Activated T-helper 1 cell treated with anti-CD3 and anti-CD28 coated beads, Interleukin-2, amount 50 U/mL, for 16 hours (primary cell): ENCODE measurements at regions not wholly inside any gene's neighbourhood (a gene's known extent, or its start where the extent isn't known, plus 50 kb on each side); places are given as distances from the start of the nearest gene placed in this dataset.
"Not testable (repeated sequence)": the region's sequence is repeated elsewhere in the genome, so short reads cannot be mapped to it uniquely, and the experiment has no call there.

Experiments
- DNase-seq, 2 donors: peaks; one replicate each; pipeline ENCODE4 v3.0.0-alpha.2; 2020; ENCODE audit warnings: low read depth in 1 of 2, low spot score in 1 of 2

DNA sequence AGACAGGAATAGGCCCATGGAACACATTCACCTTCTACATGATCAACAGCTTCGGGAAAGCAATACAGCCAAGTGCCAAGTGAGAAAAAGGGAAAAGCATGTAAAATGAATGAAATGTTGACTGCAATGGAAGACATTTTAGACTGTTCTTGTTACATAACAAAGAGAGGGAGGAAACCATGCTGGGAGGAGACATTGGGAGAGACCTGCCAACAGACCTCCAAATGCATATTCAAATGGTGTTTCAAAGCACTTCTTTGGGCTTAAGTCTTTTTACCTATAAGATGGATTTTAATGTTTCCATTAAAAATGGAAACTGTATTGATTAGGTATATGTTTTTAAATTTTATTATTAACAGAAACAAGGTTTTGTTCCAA, 350.0 kb upstream of the THBS1 start:
- no peak for DNase-seq

GRCh38 chr15:39232512-39232911, 348.4 kb upstream of the THBS1 start:
- DNase-seq: no peak

DNA sequence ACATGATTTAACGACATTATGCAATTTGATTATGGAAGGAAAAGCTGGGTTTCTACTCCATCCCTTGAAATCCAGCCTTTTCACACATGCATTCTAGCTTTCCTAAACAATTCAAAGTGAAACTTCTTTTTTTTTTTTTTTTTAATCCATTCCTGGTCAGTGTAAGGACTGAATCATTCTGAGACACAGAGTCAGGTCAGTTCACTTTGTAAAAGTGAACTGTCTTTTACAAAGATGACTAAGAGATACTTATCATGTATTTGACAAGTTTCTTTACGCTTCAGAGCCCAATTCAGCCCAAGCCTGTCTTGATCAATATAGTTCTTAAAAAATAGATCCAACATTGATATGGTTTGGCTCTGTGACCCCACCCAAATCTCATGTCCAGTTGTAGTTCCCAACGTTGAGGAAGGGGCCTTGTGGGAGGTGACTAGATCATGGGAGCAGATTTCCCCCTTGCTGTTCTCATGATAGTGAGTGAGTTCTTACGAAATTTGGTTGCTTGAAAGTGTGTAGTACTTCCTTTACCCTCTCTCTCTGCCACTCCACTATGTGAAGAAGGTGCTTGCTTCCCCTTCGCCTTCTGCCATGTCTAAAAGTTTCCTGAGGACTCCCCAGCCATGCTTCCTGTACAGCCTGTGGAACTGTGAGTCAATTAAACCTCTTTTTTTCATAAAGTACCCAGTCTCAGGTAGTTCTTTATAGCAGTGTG, 345.6 kb upstream of the THBS1 start:
- no peak for DNase-seq

DNA sequence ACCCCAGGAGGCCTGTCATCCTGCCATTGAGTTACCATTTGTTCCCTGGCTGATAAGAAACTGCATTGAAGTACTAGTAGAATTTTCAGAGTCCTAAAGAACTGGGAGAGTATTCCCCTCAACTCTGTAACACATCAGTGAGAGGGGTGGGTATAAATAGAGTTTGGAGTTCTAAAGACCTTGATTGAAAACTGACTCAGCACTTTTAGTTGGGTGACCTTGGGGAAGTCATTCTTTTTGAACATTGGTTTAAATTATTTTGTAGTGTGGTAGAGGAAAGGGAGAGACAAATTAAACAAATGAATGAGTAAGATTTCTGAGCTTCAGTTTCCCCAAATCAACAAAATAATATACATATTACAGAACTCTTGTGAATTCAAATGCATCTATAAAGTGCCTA, 344.5 kb upstream of the THBS1 start:
- DNase-seq: no peak

DNA sequence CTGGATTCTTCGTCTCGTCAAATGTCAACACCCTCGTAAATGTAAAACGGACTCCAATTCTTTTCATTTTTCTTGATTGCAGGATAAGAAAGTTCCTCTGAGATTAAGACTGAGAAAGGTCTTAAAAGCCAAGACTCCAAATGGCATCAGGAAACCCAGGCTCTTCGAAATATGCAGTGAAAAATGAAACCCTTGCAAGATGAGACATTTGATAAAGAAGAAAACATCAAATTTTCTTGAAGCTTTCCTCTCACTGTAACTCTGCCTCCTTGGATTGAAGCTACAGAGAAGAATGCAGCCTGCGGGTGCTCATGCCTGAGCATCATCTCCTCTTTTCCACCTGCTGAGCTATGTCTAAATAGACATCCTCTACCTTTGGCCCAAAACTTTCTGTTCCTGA, 342.4 kb upstream of the THBS1 start:
- DNase-seq: no peak

DNA sequence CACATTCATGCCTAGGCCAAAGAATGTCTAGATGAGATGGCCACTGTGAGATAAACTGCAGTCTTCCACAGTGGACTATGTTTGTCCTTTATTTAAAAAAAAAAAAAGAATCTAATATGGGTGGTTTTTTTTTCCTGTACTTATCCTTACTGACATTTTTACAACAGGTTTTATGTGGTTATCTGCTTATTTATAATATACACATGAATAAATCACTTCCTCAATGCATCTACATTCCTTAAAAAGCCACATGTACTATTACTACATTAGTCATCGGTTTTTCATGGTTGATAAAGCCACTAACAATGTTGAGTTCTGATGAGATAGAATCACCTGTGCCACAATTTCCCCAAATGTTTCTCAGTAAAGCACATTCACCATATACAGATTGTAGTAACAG, 341.3 kb upstream of the THBS1 start:
- no peak for DNase-seq

GRCh38 chr15:39242345-39242744, 338.5 kb upstream of the THBS1 start:
- DNase-seq: no peak

DNA sequence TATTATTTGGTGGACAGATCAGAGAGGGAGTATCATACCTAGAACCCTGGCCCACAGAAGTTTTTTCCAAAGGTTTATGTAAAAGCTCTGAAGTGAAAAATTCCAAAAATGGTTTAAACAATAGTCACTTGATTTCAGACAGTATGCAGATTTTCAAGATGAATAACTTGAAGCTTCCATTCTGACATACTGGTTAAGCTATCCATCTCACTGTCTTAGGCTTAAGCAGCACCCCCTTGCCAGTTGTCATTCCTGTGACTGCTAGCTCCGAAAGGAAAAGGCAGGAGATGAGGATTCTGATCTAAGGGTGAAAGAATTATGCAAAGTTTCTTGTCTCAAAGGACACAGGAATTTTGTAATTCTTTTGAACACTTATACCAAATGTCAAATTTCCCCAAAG, 337.5 kb upstream of the THBS1 start:
- DNase-seq: no peak

DNA sequence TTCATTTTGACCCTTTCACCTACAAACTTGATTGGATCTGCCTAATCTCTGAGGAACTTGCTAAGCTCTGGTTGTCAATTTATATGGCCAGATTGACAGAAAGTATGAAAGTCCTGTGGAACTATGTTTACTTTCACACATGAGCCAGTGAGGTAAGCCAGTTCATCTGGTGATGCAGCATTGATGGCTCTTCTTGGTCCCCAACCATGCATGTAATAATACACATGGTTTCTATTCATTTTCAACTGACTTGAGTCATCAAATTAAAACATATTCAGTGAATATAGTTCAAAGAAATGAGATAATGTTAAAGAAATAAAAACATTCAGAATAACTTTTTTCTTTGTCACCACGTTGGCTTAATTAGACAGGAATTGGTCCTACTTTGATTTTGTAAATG, 336.1 kb upstream of the THBS1 start:
- no peak for DNase-seq

GRCh38 chr15:39246523-39246922, 334.4 kb upstream of the THBS1 start:
- DNase-seq: no peak

DNA sequence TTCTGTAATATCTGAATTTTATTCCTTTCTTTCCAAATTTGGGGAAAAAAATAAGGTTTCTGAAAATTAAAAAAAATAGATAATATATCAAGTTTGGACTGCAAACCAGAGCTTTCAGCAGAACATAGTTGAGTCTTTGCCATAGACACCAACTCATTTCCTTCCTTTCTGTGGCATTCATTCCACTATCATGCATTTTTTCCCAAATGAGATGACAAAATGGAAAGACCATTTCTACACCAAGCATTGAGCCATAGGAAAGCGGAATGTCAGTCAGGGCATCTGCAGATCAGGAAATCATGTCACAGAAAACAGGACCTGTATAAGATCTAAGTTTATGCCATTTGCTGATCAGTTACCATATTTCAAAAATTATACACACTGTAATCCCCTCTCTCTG, 333.3 kb upstream of the THBS1 start:
- DNase-seq: no peak

- no peak for DNase-seq
Measured at GRCh38 chr15:39248204-39248603, 332.7 kb upstream of the THBS1 start.

DNA sequence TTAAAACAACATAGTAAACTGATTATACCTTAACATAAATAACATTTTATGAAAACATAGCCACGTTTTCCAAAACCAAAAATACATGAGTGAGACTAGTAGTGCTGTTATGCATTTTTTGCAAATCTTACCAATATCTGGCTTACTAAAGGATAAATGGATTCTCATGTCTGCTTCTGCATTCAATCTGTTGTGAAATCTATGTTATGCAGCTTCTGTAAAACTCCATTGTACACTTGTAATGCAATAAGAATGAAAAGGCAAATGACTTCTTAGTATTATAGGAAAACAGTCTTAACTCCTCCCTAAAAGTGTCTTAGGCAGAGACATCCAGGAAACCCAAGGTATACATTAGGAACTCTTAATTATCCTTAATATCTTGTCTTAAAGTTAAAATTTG, 330.9 kb upstream of the THBS1 start:
- DNase-seq: no peak

- DNase-seq: no peak
Measured at GRCh38 chr15:39250460-39251186, 330.3 kb upstream of the THBS1 start.

GRCh38 chr15:39251413-39252133, 329.3 kb upstream of the THBS1 start:
- DNase-seq: no peak

DNA sequence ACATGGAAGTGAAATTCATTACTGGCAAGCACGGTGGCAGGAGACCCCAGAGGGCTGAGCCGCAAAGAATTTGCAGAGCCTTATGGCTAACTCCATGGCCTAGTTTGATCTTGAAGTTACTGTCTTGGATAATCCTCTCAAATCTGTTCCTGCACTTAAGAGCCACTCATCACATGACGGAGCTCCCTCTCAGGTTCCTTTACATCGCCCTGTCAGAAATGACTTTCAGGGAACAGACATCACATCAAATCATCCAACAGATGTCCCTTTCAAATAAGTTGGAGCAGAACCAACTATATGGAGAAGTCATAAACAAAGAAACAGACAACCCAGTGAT, 328.8 kb upstream of the THBS1 start:
- no peak for DNase-seq

- DNase-seq: no peak
Measured at GRCh38 chr15:39253552-39253951, 327.3 kb upstream of the THBS1 start.

DNA sequence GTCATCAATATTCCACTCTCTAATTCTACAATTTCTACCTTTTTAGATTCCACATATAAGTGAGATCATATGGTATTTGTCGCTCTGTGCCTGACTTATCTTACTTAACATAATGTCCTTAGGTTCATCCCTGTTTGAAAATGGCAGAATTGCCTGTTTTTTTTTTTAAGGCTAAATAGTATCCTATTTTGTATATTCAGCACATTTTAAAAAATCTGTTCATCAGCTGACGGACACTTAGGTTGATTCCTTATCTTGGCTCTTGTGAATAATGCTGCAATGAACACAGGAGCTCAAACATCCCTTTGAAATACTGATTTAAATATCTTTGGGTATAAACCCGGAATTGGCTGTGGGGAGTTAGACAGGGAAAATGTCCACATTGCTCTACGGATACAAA, 326.7 kb upstream of the THBS1 start:
- DNase-seq: no peak

- no peak for DNase-seq
Measured at GRCh38 chr15:39255760-39256159, 325.1 kb upstream of the THBS1 start.

DNA sequence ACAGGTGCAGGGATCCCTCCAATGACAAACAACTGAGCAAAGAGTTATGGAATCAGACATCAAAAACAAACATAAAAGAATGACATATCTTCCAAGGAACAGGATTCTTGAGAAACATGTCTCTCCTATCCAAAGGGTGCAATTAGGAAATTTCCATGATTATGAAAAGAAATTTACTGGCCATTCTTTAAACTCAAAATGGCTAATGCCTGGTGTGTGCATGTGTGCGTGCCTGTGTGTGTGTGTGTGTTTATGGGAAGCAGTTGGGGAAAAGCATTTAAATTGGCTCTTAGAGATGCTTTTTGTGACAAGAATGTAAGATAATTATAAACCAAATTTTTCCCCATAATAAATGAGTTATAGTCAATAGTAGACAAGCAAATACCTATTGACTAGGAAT, 320.5 kb upstream of the THBS1 start:
- no peak for DNase-seq

GRCh38 chr15:39260791-39261190, 320.1 kb upstream of the THBS1 start:
- no peak for DNase-seq

DNA sequence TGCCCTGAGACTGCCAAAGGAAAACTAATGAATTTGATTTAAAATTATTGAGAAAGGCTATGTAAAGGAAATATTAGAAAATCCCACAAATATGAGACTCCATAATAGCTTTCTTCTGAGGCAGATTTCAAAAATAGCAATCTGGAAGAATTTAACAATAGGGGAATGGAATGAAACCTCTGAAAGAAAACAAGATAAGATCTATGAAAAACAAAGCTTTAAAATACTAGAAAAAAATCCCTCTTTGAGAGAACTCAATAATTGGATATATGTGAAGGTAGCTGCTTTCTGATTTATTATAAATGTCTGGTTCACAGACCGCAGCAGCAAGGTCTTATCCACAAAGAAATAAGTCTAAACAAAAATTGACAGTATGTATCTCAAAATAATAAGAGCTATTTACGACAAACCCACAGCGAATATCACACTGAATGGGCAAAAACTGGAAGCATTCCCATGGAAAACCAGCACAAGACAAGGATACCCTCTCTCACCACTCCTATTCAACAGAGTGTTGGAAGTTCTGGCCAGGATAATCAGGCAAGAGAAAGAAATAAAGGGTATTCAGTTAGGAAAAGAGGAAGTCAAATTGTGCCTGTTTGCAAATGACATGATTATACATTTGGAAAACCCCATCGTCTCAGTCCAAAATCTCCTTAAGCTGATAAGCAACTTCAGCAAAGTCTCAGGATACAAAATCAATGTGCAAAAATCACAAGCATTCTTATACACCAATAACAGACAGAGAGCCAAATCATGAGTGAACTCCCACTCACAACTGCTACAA, 319.3 kb upstream of the THBS1 start:
- not testable (repeated sequence) for DNase-seq
